Skeletal muscle cell (primary cell): ENCODE measurements at regions not wholly inside any gene's neighbourhood (a gene's known extent, or its start where the extent isn't known, plus 50 kb on each side); places are given as distances from the start of the nearest gene placed in this dataset.

Source experiments
- DNase-seq: peaks from one replicate; pipeline ENCODE4 v3.0.0-alpha.2; 2010; ENCODE audit warnings: low read depth
- H3K4me3 ChIP-seq: 2 replicates; pipeline ENCODE4 v1.5.1; 2011; ENCODE audit warnings: low read depth, mild to moderate bottlenecking, control low read depth, low read length, moderate library complexity

DNA sequence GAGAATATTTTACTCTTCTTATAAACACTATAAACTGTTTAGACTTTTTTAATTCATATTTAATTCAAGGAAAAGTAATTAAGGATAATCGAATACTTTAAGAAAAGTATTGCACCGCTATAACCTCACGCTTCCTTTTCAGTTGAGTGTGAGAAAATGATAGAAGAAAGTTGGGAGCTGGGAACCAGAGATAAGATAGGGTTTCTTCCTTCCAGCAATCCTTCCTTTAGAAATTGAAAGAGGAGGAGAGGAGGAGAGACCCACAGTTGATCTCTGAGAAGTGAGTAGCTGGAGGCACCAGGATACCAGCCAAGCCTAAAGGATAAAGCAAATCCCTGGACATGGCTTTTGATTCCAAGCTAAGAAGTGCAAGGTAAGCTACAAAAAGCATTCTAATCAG is 242.3 kb upstream of the NOCT start:
- no peak for DNase-seq

DNA sequence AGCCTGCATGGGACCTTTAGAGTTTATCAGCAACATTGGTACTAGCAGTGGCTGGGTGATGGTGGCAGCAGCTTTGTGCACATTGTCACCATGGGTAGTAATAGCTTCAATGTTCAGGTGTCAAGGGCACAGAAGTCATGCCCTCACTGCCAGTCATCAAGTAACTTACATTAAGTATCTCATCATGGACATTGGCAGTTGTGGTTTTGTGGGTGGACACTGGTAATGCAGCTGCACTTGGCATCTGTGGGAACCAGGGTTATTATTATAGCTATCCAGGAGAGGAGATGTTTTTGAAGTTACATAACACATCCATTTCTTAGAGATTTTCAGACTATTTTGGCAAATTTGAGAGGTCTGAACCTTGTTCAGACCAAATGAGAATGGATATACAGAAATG is 243.2 kb upstream of the NOCT start:
- DNase-seq: no peak
- no peak overlapping the region for H3K4me3 ChIP-seq

More for the DNA sequence above, 242.3 kb upstream of the NOCT start:
- H3K4me3 ChIP-seq: no peak overlapping the region

DNA sequence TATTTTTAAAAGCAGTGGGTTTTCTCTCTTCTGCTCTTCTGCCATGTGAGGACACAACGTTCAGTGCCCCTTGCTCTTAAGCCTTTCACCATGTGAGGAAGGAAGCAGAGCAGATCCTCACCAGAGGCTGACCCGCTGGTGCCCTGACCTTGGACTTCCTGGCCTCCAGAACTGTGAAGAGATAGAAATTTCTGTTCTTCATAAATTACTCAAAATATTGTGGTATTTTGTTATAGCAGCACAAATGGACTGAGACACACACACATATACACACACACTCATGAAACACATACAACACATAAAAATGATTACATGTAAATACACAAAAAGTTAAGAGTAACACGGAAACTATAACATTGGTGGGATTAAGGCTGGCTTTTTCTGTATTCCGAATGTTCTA is 244.8 kb upstream of the NOCT start:
- no peak for DNase-seq
- no peak overlapping the region for H3K4me3 ChIP-seq

GRCh38 chr4:138766332-138766731 is 249.2 kb upstream of the NOCT start:
- H3K4me3 ChIP-seq: no peak overlapping the region
- no peak for DNase-seq

- DNase-seq: no peak
- H3K4me3 ChIP-seq: no peak overlapping the region
Measured at GRCh38 chr4:138765442-138765841, 250.1 kb upstream of the NOCT start.

GRCh38 chr4:138761638-138762220 is 253.9 kb upstream of the NOCT start:
- H3K4me3 ChIP-seq: no peak overlapping the region
- DNase-seq: no peak

DNA sequence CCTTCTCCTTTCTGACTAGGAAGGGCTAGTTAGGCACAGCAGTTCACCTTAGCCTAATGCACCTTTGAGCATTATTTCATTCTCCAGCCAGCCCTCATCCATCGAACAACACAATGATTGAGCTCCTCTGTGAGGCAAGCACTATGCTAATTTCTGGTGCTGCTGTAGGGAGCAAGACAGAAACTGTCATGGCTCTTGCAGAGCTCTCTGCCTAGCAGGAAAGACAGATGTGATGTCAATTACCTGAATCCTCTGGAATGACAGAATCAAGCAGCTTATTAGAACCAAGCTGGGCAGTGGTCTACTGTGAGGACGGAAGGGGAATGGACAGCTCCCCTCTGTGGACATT is 256.1 kb upstream of the NOCT start:
- DNase-seq: no peak
- H3K4me3 ChIP-seq: no peak overlapping the region

- no peak for DNase-seq
- H3K4me3 ChIP-seq: no peak overlapping the region
Measured at GRCh38 chr4:138758876-138759553, 256.6 kb upstream of the NOCT start.

- no peak for DNase-seq
- no peak overlapping the region for H3K4me3 ChIP-seq
Measured at GRCh38 chr4:138758196-138758595, 257.4 kb upstream of the NOCT start.

DNA sequence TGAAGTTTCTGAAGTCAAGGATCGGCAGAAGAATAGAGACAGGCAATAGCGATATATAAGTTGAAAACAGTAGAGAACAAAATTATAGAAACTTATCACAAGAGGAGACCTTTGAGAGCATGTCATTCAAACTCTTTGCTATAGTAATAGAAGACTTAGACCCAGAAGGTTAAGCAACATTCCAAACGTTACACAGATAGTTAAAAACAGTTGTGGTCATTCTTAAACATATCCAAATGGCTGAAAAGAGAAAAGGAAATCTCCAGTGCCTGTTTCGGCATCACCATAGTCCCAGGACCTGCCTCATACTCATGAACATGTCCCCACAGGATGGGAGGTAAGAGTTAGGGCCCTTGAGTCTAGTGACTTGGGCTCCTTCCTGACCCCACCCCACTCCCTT is 258.1 kb upstream of the NOCT start:
- no peak for DNase-seq

GRCh38 chr4:138756519-138756918 is 259.1 kb upstream of the NOCT start:
- DNase-seq: no peak
- no peak overlapping the region for H3K4me3 ChIP-seq

More for the DNA sequence above, 258.1 kb upstream of the NOCT start:
- H3K4me3 ChIP-seq: no peak overlapping the region

- DNase-seq: no peak
- no peak overlapping the region for H3K4me3 ChIP-seq
Measured at GRCh38 chr4:138751309-138751708, 264.3 kb upstream of the NOCT start.

GRCh38 chr4:138749303-138749702 is 266.3 kb upstream of the NOCT start:
- peak; percentile 17 for DNase-seq
- no peak overlapping the region for H3K4me3 ChIP-seq

DNA sequence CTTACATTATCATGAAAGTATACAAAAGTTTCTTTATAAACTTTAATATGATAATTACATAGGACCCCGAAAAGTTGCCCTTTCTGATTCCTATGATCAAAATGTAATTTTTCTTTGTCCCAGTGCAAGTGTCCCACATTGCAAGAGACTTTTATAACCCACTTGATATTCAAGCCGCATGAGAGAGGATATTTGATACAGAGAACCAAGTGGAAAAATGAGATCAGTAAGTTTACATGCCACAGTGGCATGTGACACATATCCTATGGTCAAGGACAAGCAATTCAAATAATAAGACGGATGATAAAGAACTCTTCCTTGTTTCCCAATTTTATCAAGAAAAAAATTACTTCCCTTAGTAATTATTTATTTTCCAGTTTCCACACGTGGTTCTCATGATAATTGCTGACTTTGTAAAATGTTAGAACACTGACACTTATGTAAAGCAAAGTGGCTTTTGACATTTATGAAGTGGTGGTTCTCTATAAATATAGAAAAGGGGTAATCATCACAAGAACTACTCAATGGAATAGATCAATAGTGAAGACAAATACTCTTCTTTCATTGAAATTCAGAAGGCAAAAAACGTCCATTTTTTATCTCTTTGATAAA is 273.7 kb upstream of the NOCT start:
- no peak for DNase-seq
- H3K4me3 ChIP-seq: no peak overlapping the region

GRCh38 chr4:138740816-138741745 is 274.5 kb upstream of the NOCT start:
- DNase-seq: no peak

DNA sequence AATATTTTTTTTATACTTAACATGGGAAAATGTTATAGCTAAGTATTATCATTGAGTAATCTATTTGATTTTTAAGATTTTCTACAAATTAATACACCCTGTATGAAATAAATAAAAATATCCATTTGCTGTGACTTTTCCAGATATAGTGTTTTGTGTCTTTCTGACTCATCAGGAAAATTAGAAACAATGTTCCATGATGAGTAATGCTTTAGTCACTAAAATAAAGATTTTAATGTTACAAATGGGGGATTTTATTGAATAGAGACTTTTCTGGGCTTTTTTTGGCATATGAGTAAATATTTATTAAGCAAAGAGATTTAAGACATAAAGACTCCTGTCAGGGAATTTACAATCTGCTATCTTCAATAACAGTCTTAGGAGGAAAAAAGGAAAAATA is 279.2 kb upstream of the NOCT start:
- H3K4me3 ChIP-seq: no peak overlapping the region
- DNase-seq: no peak

More at GRCh38 chr4:138740816-138741745, 274.5 kb upstream of the NOCT start:
- H3K4me3 ChIP-seq: no peak overlapping the region

- DNase-seq: peak; percentile 56
- no peak overlapping the region for H3K4me3 ChIP-seq
Measured at GRCh38 chr4:138734746-138735145, 280.8 kb upstream of the NOCT start.

DNA sequence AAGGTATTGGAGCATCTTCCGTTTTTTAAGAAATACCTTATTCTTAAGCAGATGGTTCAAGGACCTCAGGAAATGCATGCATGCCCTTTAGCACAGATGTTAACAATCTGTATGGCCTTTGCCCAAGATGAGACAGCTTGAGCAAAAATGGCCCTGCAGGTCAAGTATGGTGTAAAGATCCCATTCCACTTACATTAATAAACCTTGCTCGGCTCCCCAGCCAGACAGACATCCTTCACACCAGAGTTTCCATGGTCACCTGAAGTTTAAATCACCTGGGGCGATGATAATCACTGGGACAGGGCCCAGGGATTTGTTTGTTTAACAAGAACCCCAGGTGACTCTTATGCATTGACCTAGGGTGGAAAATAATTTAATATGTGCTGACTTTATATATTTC is 287.0 kb upstream of the NOCT start:
- H3K4me3 ChIP-seq: no peak overlapping the region
- no peak for DNase-seq

- H3K4me3 ChIP-seq: no peak overlapping the region
- no peak for DNase-seq
Measured at GRCh38 chr4:138727731-138728130, 287.9 kb upstream of the NOCT start.

DNA sequence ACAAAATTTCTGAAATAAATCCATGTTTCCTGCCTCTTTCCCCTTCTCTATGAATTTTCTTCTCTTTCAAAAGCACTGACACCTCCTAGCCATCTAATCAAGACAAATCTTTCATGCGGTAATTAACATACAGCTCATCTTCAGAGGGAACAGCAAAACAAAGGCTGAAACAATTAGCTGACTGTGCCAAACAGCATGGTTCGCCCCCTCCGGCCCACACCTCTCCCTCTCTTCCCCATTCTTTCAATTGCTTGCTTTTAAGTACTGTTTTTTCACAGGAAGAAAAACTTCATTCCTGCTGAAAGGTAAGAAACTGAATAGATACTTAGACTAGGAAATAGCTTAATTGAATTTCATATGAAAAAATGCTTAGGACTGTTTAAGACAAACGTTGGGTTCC is 291.1 kb upstream of the NOCT start:
- DNase-seq: no peak
- no peak overlapping the region for H3K4me3 ChIP-seq
